Kasumi-1 (cell line): ENCODE measurements at regions not wholly inside any gene's neighbourhood (a gene's known extent, or its start where the extent isn't known, plus 50 kb on each side); places are given as distances from the start of the nearest gene placed in this dataset.
"Not testable (repeated sequence)": the region's sequence is repeated elsewhere in the genome, so short reads cannot be mapped to it uniquely, and the experiment has no call there.

Experiments
- DNase-seq, 2 experiments: peaks; one replicate each; lab custom pipeline; 2025; lab: John Stamatoyannopoulos, UW

GRCh38 chr4:112708772-112709171, 71.8 kb downstream of the LARP7 start:
- DNase-seq = no peak

DNA sequence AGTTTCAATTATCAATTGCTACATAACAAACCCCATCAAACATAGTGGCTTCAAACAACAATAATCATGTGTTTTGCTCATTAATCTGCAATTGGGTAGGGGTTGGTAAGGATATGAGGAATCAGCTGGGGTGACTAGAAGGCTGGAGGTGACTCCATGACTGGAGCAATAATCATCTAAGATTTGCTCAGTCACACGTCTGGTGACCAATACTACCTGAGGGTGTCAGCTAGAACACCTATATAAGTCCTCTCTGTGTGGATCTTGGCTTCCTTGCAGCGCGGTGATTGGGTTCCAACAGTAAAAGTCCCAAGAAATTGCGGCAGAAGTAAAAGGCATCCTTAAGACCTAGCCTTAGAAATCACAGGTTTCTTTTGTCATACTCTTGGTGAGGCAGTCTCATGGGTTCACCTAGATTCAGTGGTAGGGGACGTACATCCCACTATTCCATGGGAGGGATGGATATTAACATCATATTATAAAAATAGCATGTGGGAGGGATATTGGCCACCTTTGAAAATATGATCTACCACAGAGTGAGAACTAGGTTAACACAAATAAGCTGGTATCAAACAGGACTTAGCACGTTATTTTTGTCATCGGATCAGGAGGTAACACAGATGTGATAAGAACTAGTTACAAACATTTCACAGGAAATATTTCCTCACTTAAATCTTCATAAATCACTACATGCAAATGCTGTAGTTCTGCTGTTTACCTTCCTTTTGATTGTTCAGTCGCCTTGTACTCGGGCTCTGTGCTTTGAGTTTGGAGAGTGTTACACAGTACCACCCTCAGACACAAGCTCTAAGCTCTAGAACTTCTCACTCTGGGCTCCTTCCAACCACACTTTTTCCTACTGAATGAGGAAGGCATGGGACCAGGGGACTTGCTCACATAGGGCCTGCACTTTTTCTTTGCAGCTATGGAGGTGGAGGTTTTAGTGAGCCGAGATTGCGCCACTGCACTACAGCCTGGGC, 78.3 kb downstream of the LARP7 start:
- no peak for DNase-seq

DNA sequence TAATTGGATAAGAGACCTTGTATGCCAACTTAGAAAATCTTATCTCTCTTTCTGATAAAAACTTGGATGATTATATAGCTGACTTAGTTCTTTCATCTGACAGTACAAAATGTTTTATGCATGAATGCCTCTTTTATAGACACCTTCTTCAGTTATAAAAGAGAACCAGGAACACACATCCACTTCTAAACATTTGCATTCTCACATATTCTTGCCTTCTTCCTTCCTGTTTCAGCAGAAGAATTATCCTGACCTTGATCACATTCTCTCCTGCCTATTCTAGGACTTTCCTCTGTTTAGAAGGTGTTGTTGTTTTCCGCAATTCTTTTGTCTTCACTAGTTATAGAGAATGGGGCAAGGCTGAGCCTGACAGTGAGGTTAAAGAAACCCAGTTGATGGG, 80.9 kb downstream of the LARP7 start:
- DNase-seq = no peak

DNA sequence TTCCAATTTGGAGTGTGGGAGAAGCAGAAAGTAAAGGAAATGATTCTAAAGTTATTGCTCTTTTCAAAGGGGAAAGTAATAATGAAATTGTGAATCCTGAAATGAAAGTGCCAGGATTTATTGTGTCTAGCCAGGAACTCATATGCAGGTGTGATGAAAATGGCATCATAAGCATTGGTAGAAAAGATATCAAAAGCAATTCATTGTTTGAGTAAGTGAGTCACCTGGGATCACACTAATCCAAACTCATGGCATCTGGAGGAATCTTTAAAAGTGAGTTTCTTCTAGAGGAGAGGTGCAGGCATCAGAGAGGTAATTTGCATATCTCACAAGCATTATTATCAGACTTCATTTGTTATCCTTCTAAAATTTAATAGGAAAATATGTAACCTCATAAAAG, 84.7 kb downstream of the LARP7 start:
- no peak for DNase-seq

DNA sequence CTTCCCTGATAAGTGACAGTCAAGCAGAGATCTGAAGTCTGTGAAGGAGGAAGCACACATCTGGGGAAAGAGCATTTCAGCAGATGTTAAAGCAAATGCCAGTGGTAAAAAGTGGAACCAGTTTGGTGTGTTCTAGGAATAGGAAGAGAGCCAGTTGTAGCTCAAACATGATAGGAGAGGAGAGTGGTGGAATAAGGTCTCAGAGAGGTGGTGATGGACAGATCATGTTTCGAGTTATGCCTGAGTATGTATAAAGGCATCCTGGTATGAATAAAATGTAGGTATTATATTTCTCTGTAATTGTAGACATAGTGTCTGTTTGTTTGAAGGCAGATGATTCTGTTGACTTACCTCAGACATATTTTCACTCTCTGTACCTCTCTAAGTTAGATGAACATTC, 89.1 kb downstream of the LARP7 start:
- DNase-seq = peak; percentile 71 to 75

GRCh38 chr4:112727728-112728127, 90.8 kb downstream of the LARP7 start:
- DNase-seq = not testable (repeated sequence)

DNA sequence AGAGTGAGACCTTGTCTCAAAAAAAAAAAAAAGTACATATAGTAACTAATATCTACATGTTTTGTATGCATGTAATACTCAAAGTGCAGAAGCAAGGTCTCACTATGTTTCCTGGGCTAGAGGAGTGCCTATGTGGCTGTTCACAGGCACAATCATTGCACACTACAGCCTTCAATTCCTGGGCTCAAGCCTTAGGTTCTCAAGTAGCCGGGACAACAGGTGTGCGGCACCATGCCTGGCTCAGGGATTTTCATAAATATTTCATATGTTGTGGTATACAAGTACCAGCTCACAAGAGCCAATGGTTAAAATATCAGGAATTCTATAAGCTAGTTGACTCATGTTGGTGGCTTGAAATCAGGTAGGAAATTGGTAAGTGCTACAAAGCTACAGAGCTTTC, 94.8 kb downstream of the LARP7 start:
- no peak for DNase-seq

DNA sequence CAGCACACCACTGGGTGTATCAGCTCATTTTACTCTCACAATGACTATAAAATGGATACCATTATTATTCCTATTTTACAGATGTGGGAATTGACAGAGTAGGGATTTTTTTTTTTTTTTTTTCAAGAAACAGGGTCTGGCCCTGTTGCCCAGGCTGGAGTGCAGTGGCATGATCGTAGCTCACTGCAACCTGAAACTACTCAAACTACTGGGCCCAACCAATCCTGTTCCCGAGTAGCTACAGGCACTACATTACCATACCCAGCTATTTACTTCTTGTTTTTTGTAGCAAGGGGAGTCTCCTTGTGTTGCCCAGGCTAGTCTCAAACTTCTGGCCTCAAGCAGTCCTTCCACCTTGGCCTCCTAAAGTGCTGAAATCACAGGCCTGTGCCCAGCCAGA, 95.2 kb downstream of the LARP7 start:
- DNase-seq = no peak

DNA sequence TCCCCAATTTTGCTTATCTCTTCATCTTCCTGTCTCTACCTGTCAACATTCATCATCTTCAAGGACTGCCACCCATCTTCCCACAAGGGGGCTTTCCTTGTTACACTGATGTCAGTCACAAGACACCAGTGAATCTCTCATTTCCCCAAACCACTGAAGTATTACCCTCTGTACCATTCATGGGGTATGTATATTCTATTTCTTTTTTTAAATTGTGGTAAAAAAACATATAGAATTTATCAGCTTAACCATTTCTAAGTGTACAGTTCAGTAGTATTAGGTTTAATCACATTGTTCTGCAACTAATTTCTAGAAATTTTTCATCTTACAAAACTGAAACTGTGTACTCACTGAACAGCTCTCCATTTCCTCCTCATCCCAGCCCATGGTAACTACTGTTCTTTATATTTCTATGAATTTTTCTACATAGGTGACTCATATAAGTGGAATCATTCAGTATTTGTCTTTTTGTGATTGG, 98.6 kb downstream of the LARP7 start:
- no peak for DNase-seq

DNA sequence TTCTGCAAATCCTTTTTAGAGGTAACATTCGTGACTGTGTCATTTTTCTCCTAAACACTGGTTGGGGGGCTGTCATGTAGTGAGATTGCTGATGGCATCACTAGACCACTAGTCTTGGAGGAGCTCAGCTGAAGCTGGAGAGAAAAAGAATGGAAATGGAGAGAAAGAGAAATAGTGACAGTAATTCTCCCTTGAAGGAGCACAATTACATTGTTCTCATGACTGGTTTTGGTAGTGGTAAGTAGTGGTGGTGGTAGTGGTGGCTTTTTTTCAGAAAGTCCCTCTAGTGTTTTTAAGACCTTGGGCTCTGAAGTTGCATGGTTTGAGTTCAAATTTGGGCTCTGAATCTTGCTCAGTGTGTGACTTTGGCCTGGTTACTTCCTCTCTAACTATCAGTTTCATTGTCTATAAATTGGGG, 99.8 kb downstream of the LARP7 start:
- no peak for DNase-seq

- DNase-seq = peak in 1 of 2 experiments; percentile 11
These were observed 102.5 kb downstream of the LARP7 start for GRCh38 chr4:112739442-112739841.

GRCh38 chr4:112747036-112747435, 110.1 kb downstream of the LARP7 start:
- no peak for DNase-seq

DNA sequence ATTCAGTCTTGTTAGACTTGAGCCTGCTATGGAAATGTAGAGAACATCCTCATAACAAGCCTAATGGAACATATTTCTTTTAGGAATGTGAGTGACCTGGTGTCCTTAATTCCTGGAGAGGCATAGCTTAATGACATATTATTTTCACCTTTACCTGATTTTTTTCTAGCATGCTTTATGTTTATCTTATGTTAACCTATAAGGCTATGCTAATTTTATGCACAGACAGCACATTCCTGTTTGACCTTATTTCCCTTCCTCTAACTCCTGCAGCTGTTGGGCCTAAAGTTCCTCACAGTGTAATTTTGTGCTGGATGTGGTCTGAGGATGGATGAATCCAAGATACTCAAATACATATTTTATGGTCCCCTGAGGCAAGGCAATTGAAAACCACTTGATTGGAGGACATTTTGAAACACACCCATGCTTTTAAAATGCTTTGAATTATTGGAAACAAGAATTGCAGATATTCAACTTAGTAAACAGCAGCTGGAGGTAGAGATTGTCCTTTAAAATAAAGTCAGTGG, 111.5 kb downstream of the LARP7 start:
- DNase-seq = no peak

GRCh38 chr4:112750749-112751148, 113.8 kb downstream of the LARP7 start:
- DNase-seq = not testable (repeated sequence)

- DNase-seq = no peak
These were observed 114.5 kb downstream of the LARP7 start for GRCh38 chr4:112751447-112751846.

GRCh38 chr4:112752061-112752460, 115.1 kb downstream of the LARP7 start:
- no peak for DNase-seq

DNA sequence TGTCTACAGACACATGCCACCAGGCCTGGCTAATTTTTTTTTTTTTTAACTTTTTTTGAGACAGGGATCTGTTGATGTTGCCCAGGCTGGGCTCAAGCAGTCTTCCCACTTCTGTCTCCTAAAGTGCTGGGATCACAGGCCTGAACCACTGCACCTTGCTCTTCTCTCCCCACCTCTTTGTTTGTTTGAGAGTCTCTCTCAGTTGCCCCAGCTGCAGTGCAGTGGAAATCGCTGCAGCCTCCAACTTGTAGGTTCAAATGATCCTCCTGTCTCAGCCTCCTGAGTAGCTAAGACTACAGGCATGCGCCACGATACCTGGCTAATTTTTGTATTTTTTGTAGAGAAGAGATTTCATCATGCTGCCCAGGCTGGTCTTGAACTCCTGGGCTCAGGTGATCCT, 115.6 kb downstream of the LARP7 start:
- no peak for DNase-seq

DNA sequence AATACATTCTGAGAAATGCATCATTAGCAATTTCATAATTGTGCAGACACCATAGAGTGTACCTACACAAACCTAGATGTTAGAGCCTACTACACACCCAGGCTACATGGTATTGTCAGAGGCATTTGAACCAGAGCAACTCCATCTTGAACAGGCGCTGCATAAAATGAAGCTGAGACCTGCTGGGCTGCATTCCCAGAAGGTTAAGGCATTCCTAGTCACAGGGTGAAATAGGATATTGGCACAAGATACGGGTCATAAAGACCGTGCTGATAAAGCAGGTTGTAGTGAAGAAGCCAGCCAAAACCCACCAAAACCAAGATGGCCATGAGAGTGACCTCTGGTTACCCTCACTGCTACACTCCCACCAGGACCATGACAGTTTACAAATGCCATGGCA, 116.4 kb downstream of the LARP7 start:
- no peak for DNase-seq

DNA sequence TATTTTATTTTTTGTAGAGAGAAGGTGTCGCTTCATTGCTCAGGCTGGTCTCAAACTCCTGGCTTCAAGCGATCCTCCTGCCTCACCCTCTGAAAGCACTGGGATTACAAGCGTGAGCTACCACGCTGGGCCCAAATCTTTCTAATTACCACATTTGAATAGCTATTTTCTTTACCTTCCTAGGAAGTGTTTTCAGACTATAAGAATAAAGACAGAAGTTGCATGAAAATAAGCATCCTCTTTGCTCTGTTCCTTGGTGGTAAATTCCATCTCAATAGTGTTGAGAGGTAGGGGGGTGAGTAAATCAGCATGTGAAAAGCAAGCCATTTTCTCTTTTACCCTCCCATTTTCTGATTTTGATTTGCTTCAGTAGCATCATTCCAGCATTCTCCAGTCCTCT, 122.4 kb downstream of the LARP7 start:
- DNase-seq = no peak

GRCh38 chr4:112765317-112765974, 128.5 kb downstream of the LARP7 start:
- DNase-seq = peak; percentile 76 to 81

GRCh38 chr4:112766422-112766821, 129.5 kb downstream of the LARP7 start:
- DNase-seq = peak; percentile 31 to 43

GRCh38 chr4:112767386-112767785, 130.4 kb downstream of the LARP7 start:
- DNase-seq = no peak

DNA sequence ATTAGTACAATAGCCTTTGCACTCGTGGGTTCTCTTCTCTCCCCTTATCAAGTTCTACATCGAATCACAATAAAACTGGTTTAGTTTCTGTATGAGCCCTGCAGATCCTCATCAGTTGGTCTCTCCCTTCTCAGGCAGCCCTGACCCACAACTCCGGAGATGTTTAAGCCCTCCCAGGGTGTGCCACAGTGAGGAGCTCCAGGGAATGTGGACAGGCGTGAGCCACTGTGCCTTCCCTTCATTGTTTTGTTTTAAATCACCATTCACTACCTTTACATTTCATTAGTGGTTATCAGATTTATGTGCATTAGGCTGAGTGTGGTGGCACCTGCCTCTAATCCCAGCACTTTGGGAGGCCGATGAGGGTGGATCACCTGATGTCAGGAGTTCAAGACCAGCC, 133.2 kb downstream of the LARP7 start:
- DNase-seq = no peak
